ENCODE measurements at regions not wholly inside any gene's neighbourhood (a gene's known extent, or its start where the extent isn't known, plus 50 kb on each side); places are given as distances from the start of the nearest gene placed in this dataset.

DNA sequence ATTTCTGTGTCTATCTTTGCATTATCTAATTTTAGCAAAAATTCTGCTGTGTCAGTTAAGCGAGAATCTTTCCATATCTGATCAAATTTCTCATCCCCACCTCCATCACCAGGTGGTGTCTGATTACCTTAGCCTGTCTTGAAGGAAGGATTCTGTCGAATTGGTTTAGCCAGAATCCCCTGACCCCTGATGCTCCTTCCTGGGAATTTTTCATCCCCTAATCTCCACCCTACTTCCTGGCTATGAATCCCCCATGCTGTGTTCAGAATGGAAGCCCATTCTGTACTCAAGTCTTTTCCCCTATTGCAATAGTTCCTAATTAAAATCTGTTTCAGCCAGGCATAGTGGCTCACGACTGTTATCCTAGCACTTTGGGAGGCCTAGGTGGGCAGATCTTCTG lies 216.1 kb downstream of the SKIDA1 start:
- no peak for DNase-seq
- no peak overlapping the region for H3K4me3 Mint-ChIP-seq (ENCODE audit: low read depth, unreplicated experiment)
- BruUV-seq (replicated peaks) = no TSS peak
- TF ChIP-seq, protein P1, sequence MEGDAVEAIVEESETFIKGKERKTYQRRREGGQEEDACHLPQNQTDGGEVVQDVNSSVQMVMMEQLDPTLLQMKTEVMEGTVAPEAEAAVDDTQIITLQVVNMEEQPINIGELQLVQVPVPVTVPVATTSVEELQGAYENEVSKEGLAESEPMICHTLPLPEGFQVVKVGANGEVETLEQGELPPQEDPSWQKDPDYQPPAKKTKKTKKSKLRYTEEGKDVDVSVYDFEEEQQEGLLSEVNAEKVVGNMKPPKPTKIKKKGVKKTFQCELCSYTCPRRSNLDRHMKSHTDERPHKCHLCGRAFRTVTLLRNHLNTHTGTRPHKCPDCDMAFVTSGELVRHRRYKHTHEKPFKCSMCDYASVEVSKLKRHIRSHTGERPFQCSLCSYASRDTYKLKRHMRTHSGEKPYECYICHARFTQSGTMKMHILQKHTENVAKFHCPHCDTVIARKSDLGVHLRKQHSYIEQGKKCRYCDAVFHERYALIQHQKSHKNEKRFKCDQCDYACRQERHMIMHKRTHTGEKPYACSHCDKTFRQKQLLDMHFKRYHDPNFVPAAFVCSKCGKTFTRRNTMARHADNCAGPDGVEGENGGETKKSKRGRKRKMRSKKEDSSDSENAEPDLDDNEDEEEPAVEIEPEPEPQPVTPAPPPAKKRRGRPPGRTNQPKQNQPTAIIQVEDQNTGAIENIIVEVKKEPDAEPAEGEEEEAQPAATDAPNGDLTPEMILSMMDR (IDR thresholded peaks at IDR 0.05; ENCODE audit: unreplicated experiment) = no peak
- H3K9me3 Mint-ChIP-seq (ENCODE audit: low read depth, unreplicated experiment) = no peaks in the 10 kb centered on the region
- no peaks in the 10 kb centered on the region for H3K36me3 Mint-ChIP-seq (ENCODE audit: insufficient read depth, unreplicated experiment)
- intact Hi-C loops (cut with micrococcal nuclease; ENCODE audit: unreplicated experiment) = no loop called here
- no peak overlapping the region for H3K27ac Mint-ChIP-seq (ENCODE audit: unreplicated experiment)
- H3K4me1 Mint-ChIP-seq (ENCODE audit: low read depth, unreplicated experiment) = peaks cover 9% of the 10 kb centered on the region
- CTCF ChIA-PET = interaction anchor here (0.7 kb wide), 1 partner anchor 11 kb away, joined by 3 read pairs; no protein-coding TSS in a partner anchor
- H3K27me3 Mint-ChIP-seq (ENCODE audit: unreplicated experiment) = no peaks in the 10 kb centered on the region

DNA sequence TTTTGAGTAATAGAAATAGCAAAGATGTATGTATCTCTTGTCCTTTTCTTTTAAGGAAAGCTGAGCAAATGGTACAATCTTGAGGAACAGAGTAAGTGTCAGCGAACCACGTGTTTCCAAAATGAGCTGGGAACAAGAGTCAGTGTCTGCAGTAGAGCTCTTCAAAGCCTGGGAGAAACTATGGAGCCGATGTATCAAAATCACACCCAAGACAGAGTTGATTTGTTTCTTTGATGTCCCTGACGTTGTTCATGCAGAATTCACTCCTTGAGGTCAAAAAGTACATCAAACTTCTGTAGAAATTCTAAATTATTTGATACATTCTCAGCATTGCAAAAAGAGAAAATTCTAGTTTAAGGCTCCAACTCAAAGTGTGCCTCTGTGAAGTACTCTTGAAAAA lies 216.5 kb downstream of the SKIDA1 start:
- DNase-seq = no peak
- CTCF ChIA-PET = no interaction called here

DNA sequence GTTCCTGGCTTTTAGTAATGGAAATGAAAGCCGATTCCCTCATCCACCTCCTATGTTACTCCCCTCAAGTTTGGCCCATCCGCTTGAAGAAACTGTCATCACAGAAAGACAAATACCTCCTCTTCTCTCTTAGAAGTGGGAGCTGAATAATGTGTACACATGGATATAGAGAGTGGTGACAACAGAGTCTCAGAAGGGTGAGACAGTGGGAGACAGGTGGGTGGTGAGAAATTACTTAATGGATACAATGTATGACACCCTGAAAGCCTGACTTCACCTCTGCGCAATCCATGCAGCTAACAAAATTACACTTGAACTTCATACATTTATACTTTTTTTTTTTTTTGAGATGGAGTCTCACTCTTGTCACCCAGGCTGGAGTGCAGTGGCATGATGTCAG lies 217.5 kb downstream of the SKIDA1 start:
- intact Hi-C loops (cut with micrococcal nuclease; ENCODE audit: unreplicated experiment) = no loop called here
- CTCF ChIA-PET = no interaction called here
- Mint-ChIP-seq H3K36me3 (ENCODE audit: insufficient read depth, unreplicated experiment) (no peaks in the 10 kb centered on the region), H3K4me3 (ENCODE audit: low read depth, unreplicated experiment) (no peak overlapping the region), H3K9me3 (ENCODE audit: low read depth, unreplicated experiment) (no peaks in the 10 kb centered on the region), H3K4me1 (ENCODE audit: low read depth, unreplicated experiment) (no peaks in the 10 kb centered on the region), H3K27ac (ENCODE audit: unreplicated experiment) (no peak overlapping the region), H3K27me3 (ENCODE audit: unreplicated experiment) (no peaks in the 10 kb centered on the region)
- BruUV-seq (replicated peaks) = no TSS peak
- TF ChIP-seq, protein P1 (IDR thresholded peaks at IDR 0.05; ENCODE audit: unreplicated experiment) = no peak
- DNase-seq = no peak

More for the DNA sequence above, 216.5 kb downstream of the SKIDA1 start:
- TF ChIP-seq, protein P1 (IDR thresholded peaks at IDR 0.05; ENCODE audit: unreplicated experiment) = no peak
- no TSS peak for BruUV-seq (replicated peaks)
- Mint-ChIP-seq H3K36me3 (ENCODE audit: insufficient read depth, unreplicated experiment) (no peaks in the 10 kb centered on the region), H3K27me3 (ENCODE audit: unreplicated experiment) (no peaks in the 10 kb centered on the region), H3K9me3 (ENCODE audit: low read depth, unreplicated experiment) (no peaks in the 10 kb centered on the region), H3K4me3 (ENCODE audit: low read depth, unreplicated experiment) (no peak overlapping the region), H3K4me1 (ENCODE audit: low read depth, unreplicated experiment) (peaks cover 4% of the 10 kb centered on the region), H3K27ac (ENCODE audit: unreplicated experiment) (no peak overlapping the region)
- intact Hi-C loops (cut with micrococcal nuclease; ENCODE audit: unreplicated experiment) = no loop called here

DNA sequence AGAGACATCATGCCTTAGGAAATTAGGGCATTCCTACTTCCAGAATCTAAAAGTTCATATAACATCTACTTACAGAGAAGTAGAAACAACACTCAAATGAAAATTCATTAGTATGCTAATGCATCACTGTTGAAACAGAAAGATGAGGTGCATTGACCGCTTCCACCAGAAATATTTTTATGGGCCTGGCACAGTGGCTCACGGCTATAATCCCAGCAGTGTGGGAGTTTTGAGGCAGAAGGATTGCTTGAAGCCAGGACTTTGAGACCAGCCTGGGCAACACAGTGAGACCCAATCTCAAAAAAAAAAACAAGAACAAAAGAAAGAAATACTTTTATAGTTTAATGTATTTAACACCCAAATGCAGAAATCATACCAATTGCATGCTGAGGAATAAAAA lies 220.9 kb downstream of the SKIDA1 start:
- H3K4me1 Mint-ChIP-seq (ENCODE audit: low read depth, unreplicated experiment) = no peaks in the 10 kb centered on the region
- BruUV-seq (replicated peaks) = no TSS peak
- intact Hi-C loops (cut with micrococcal nuclease; ENCODE audit: unreplicated experiment) = no loop called here
- H3K36me3 Mint-ChIP-seq (ENCODE audit: insufficient read depth, unreplicated experiment) = no peaks in the 10 kb centered on the region
- no peak overlapping the region for H3K4me3 Mint-ChIP-seq (ENCODE audit: low read depth, unreplicated experiment)
- H3K27ac Mint-ChIP-seq (ENCODE audit: unreplicated experiment) = no peak overlapping the region
- no peaks in the 10 kb centered on the region for H3K27me3 Mint-ChIP-seq (ENCODE audit: unreplicated experiment)
- no peak for DNase-seq
- H3K9me3 Mint-ChIP-seq (ENCODE audit: low read depth, unreplicated experiment) = no peaks in the 10 kb centered on the region
- CTCF ChIA-PET = no interaction called here
- TF ChIP-seq, protein P1 (IDR thresholded peaks at IDR 0.05; ENCODE audit: unreplicated experiment) = no peak
